Parathyroid adenoma (tissue), 2 donors: ENCODE measurements at regions not wholly inside any gene's neighbourhood (a gene's known extent, or its start where the extent isn't known, plus 50 kb on each side); places are given as distances from the start of the nearest gene placed in this dataset.

Experiments
- H2AFZ ChIP-seq: fragments of 300-600 bp; sonication (generic); one replicate; pipeline ENCODE4 v1.7.0; 2017; ENCODE audit warnings: antibody characterized with exemption, mild to moderate bottlenecking
- H3K27ac ChIP-seq: fragments of 300-600 bp; sonication (generic); one replicate; pipeline ENCODE4 v1.7.0; 2017
- H3K27me3 ChIP-seq: fragments of 300-600 bp; sonication (generic); one replicate; pipeline ENCODE4 v1.7.0; 2017; ENCODE audit warnings: low read length; ENCODE audit not compliant: control insufficient read depth, insufficient read depth
- H3K36me3 ChIP-seq: fragments of 300-600 bp; sonication (generic); one replicate; pipeline ENCODE4 v1.7.0; 2017; ENCODE audit warnings: low read length; ENCODE audit not compliant: control insufficient read depth, insufficient read depth
- H3K4me1 ChIP-seq: fragments of 300-600 bp; sonication (generic); one replicate; pipeline ENCODE4 v1.7.0; 2017; ENCODE audit warnings: control low read depth
- H3K4me2 ChIP-seq: fragments of 300-600 bp; sonication (generic); one replicate; pipeline ENCODE4 v1.7.0; 2017; ENCODE audit warnings: low read length
- H3K4me3 ChIP-seq: fragments of 300-600 bp; sonication (generic); one replicate; pipeline ENCODE4 v1.7.0; 2017; ENCODE audit warnings: low read depth, low read length
- H3K79me2 ChIP-seq: fragments of 300-600 bp; sonication (generic); one replicate; pipeline ENCODE4 v1.7.0; 2017; ENCODE audit warnings: control low read depth
- H3K9ac ChIP-seq: fragments of 300-600 bp; sonication (generic); one replicate; pipeline ENCODE4 v1.7.0; 2017; ENCODE audit warnings: mild to moderate bottlenecking
- H3K9me3 ChIP-seq: fragments of 300-600 bp; sonication (generic); one replicate; pipeline ENCODE4 v1.7.0; 2017; ENCODE audit warnings: low read length; ENCODE audit not compliant: control insufficient read depth
- CTCF ChIP-seq: fragments of 300-600 bp; sonication (generic); IDR thresholded peaks from one replicate; pipeline ENCODE4 v1.7.0; 2017; ENCODE audit warnings: antibody characterized with exemption, mild to moderate bottlenecking
- donor health status: primary hyperparathyroidism.

- H3K9ac ChIP-seq = no peak overlapping the region
- no peak overlapping the region for H3K27ac ChIP-seq
- no peak overlapping the region for H2AFZ ChIP-seq
- no peak overlapping the region for H3K4me2 ChIP-seq
- no peak for TF ChIP-seq CTCF
- H3K79me2 ChIP-seq = no peaks in the 10 kb centered on the region
- H3K4me1 ChIP-seq = no peaks in the 10 kb centered on the region
- no peak overlapping the region for H3K4me3 ChIP-seq
- H3K36me3 ChIP-seq = no peaks in the 10 kb centered on the region
- no peaks in the 10 kb centered on the region for H3K9me3 ChIP-seq
- H3K27me3 ChIP-seq = no peaks in the 10 kb centered on the region
Measured at GRCh38 chr7:20839196-20839735, 52.6 kb upstream of the SP8 start.

- Histone ChIP-seq H3K79me2 (no peaks in the 10 kb centered on the region), H2AFZ (no peak overlapping the region), H3K4me1 (no peaks in the 10 kb centered on the region)
Measured at GRCh38 chr7:20839987-20840386, 53.3 kb upstream of the SP8 start.

GRCh38 chr7:20846791-20847190, 60.1 kb upstream of the SP8 start:
- Histone ChIP-seq H3K36me3 (no peaks in the 10 kb centered on the region), H3K4me1 (no peaks in the 10 kb centered on the region), H3K27me3 (no peaks in the 10 kb centered on the region), H3K9me3 (no peaks in the 10 kb centered on the region), H2AFZ (no peak overlapping the region), H3K4me2 (no peak overlapping the region), H3K4me3 (no peak overlapping the region), H3K9ac (no peak overlapping the region), H3K79me2 (no peaks in the 10 kb centered on the region), H3K27ac (no peak overlapping the region)
- no peak for TF ChIP-seq CTCF

More at GRCh38 chr7:20839987-20840386, 53.3 kb upstream of the SP8 start:
- Histone ChIP-seq H3K9me3 (no peaks in the 10 kb centered on the region), H3K27ac (no peak overlapping the region), H3K36me3 (no peaks in the 10 kb centered on the region), H3K4me2 (no peak overlapping the region), H3K27me3 (no peaks in the 10 kb centered on the region), H3K9ac (no peak overlapping the region), H3K4me3 (no peak overlapping the region)
- TF ChIP-seq CTCF = no peak

GRCh38 chr7:20858951-20859350, 72.3 kb upstream of the SP8 start:
- Histone ChIP-seq H3K36me3 (no peaks in the 10 kb centered on the region), H3K4me1 (no peaks in the 10 kb centered on the region), H3K4me2 (no peak overlapping the region), H3K9me3 (no peaks in the 10 kb centered on the region), H3K4me3 (no peak overlapping the region), H2AFZ (no peak overlapping the region), H3K79me2 (no peaks in the 10 kb centered on the region), H3K27ac (no peak overlapping the region), H3K27me3 (no peaks in the 10 kb centered on the region), H3K9ac (no peak overlapping the region)
- TF ChIP-seq CTCF = no peak

GRCh38 chr7:20861468-20861867, 74.8 kb upstream of the SP8 start:
- H3K4me2 ChIP-seq = no peak overlapping the region
- no peaks in the 10 kb centered on the region for H3K4me1 ChIP-seq
- H3K36me3 ChIP-seq = no peaks in the 10 kb centered on the region
- TF ChIP-seq CTCF = no peak
- no peak overlapping the region for H3K27ac ChIP-seq
- no peaks in the 10 kb centered on the region for H3K27me3 ChIP-seq
- no peak overlapping the region for H3K9ac ChIP-seq
- no peaks in the 10 kb centered on the region for H3K9me3 ChIP-seq
- no peaks in the 10 kb centered on the region for H3K79me2 ChIP-seq
- no peak overlapping the region for H2AFZ ChIP-seq
- H3K4me3 ChIP-seq = no peak overlapping the region
